GM13976 (cell line): ENCODE measurements at regions not wholly inside any gene's neighbourhood (a gene's known extent, or its start where the extent isn't known, plus 50 kb on each side); places are given as distances from the start of the nearest gene placed in this dataset.

Experiments
- DNase-seq: peaks from one replicate; pipeline ENCODE4 v3.0.0; 2012; ENCODE audit warnings: low spot score
- CTCF ChIP-seq: IDR thresholded peaks from 2 replicates; pipeline ENCODE4 v1.5.1; 2012; ENCODE audit warnings: borderline replicate concordance, mild to moderate bottlenecking; ENCODE audit not compliant: insufficient read depth; ENCODE audit errors: extremely low read depth, missing control alignments, control extremely low read depth
- in situ Hi-C: fragments of 300-500 bp; cut with MboI; formaldehyde crosslinking; loops from one replicate; pipeline ENCODE4 v1.12.0; 2022; ENCODE audit warnings: low sequenced_read_pairs, mixed read lengths, inconsistent platforms; ENCODE audit not compliant: unreplicated experiment

GRCh38 chr13:70950664-70951063, 842.4 kb upstream of the KLHL1 start:
- no peak for TF ChIP-seq CTCF
- DNase-seq, result no peak
- in situ Hi-C loops, result no loop called here

GRCh38 chr13:70945506-70945905, 837.3 kb upstream of the KLHL1 start:
- in situ Hi-C loops, result no loop called here
- TF ChIP-seq CTCF, result no peak

GRCh38 chr13:70941454-70941853, 833.2 kb upstream of the KLHL1 start:
- no peak for TF ChIP-seq CTCF
- in situ Hi-C loops, result no loop called here
- DNase-seq, result no peak

More at GRCh38 chr13:70945506-70945905, 837.3 kb upstream of the KLHL1 start:
- no peak for DNase-seq

- DNase-seq, result no peak
- in situ Hi-C loops, result no loop called here
- no peak for TF ChIP-seq CTCF
These were observed 830.2 kb upstream of the KLHL1 start for GRCh38 chr13:70938462-70938861.

- TF ChIP-seq CTCF, result no peak
- in situ Hi-C loops, result no loop called here
- no peak for DNase-seq
These were observed 824.3 kb upstream of the KLHL1 start for GRCh38 chr13:70932511-70932910.

GRCh38 chr13:70923863-70924752, 815.9 kb upstream of the KLHL1 start:
- no peak for DNase-seq
- in situ Hi-C loops, result no loop called here
- TF ChIP-seq CTCF, result no peak

- DNase-seq, result no peak
- in situ Hi-C loops, result no loop called here
- TF ChIP-seq CTCF, result no peak
These were observed 803.0 kb upstream of the KLHL1 start for GRCh38 chr13:70911286-70911685.
